GM12864 (cell line): ENCODE measurements at regions not wholly inside any gene's neighbourhood (a gene's known extent, or its start where the extent isn't known, plus 50 kb on each side); places are given as distances from the start of the nearest gene placed in this dataset.

Experiments
- DNase-seq: peaks from one replicate; pipeline ENCODE4 v3.0.0-alpha.2; 2011; ENCODE audit warnings: low read depth
- H3K4me3 ChIP-seq: 2 replicates; pipeline ENCODE4 v1.5.1; 2011; ENCODE audit warnings: mild to moderate bottlenecking, low read depth, low read length, control low read depth
- TF ChIP-seq, protein P1 (sequence below): IDR thresholded peaks from 2 replicates; pipeline ENCODE4 v1.5.1; 2011; ENCODE audit warnings: low read depth, mild to moderate bottlenecking, moderate library complexity, low read length, control low read depth, inconsistent platforms; ENCODE audit errors: missing control alignments

GRCh38 chr5:3177338-3177737 lies 418.3 kb upstream of the IRX1 start:
- TF ChIP-seq, protein P1, sequence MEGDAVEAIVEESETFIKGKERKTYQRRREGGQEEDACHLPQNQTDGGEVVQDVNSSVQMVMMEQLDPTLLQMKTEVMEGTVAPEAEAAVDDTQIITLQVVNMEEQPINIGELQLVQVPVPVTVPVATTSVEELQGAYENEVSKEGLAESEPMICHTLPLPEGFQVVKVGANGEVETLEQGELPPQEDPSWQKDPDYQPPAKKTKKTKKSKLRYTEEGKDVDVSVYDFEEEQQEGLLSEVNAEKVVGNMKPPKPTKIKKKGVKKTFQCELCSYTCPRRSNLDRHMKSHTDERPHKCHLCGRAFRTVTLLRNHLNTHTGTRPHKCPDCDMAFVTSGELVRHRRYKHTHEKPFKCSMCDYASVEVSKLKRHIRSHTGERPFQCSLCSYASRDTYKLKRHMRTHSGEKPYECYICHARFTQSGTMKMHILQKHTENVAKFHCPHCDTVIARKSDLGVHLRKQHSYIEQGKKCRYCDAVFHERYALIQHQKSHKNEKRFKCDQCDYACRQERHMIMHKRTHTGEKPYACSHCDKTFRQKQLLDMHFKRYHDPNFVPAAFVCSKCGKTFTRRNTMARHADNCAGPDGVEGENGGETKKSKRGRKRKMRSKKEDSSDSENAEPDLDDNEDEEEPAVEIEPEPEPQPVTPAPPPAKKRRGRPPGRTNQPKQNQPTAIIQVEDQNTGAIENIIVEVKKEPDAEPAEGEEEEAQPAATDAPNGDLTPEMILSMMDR = no peak
- no peak for DNase-seq
- no peak overlapping the region for H3K4me3 ChIP-seq

DNA sequence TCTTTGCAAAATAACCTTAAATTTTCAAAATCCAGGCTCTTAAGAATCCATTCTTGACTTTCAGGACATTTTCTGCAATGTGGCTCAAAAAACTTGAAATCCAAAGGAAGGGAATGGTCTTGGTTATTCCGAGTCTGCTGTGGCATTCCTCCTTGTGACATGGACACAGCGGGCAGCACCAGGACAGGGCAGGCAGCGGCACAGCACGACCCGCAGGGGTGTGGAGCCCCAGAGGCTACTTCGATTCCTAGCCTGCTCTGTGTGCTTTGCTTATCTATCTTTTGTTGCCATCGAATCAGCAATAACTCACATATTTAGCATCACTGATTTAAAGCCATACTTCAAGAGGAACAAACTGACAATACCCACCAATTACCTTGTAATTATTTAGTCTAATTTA lies 420.2 kb upstream of the IRX1 start:
- H3K4me3 ChIP-seq = no peak overlapping the region
- TF ChIP-seq, protein P1 = no peak
- DNase-seq = no peak

DNA sequence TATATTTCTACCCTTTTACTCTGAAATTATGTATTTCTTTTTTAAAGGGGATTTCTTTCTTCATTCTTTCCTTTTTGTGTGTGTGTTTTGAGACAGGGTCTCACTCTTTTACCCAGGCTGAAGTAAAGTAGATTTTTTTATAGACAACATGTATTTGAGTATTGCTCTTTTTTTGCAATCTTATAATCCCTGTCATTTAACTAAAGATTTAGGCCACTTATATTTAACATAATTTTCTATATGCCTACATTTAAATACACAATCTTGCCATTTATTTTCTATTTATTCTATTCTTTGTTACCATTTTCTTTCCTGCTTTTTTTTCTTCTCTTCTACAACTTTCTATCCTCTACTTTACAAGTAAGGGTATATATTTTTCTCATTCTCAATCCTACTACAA lies 416.0 kb upstream of the IRX2 start:
- no peak for DNase-seq
- no peak overlapping the region for H3K4me3 ChIP-seq
- TF ChIP-seq, protein P1 = no peak

DNA sequence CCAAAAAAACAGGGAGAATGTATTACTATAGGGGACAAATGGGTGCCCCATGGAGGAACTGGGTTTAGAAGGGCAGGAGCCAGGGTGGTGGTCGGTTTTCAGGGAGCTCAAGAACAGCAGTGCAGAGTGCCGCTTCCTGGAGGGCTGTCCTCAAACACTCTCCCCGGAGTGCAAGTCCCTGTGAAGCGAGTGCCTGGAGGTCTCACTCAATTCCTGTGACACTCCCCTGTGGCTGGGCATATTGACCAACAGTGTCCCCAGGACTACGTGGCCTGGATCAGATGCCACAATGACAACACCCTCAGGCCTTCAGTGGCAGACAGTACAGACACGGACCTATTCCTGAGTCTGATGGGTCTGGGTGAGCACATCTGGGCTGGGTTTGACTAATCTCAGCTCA lies 412.1 kb upstream of the IRX2 start:
- TF ChIP-seq, protein P1 = no peak
- H3K4me3 ChIP-seq = no peak overlapping the region
- no peak for DNase-seq

DNA sequence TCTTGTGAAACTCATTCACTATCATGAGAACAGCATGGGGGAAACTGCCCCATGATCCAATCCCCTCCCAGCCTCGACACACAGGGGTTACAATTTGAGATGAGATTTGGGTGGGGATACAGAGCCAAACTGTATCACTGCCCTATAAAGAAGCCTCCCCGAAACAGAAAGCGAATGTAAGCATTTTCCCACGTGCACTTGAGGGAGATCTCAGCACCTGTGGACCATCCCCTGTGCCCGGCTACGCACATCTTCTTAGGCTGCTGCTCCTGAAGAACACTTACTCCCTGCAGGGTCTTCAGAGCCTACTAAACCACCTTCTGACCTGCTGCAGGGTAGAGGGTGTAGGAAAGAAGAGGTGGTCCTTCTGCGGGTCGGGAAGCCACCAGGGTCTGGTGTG lies 410.2 kb upstream of the IRX2 start:
- H3K4me3 ChIP-seq = no peak overlapping the region
- TF ChIP-seq, protein P1 = no peak
- DNase-seq = no peak

DNA sequence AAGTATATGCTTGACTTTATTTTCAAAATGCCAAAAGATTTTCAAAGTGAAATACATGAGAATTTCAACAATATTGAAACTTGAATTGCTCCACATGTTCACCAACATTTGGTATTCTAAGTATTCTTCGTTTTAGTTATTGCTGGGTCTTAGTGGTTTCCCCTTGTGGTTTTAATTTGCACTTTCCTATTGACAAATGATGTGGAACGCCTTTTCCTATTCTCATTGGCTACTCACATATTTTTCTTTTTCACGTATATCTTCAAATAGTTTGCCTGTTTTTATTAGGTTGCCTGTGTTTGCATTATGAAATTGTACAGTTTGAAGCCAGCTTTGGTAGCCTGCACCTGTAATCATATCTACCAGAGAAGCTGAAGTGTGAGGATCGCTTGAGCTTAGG lies 405.7 kb upstream of the IRX2 start:
- H3K4me3 ChIP-seq = no peak overlapping the region
- TF ChIP-seq, protein P1 = no peak
- DNase-seq = no peak

DNA sequence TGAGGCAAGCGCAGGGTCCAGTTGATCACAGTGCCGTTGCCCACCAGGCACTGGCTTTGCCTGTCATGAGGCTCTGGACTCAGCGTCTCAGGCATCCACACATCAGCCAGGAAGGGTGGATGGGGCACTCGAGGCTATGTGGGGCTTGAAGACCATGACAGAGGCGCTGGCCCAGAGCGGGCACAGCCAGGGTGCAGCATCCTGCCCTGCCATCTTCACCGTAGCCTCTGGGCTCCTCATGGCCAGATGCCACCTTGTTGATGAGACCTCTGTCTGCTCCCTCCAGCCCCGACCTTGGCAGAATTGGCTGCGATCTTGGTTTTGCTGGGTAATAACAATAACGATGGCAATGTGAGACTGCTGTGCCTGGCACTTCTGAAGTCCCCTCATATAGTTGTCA lies 404.2 kb upstream of the IRX2 start:
- no peak for DNase-seq
- H3K4me3 ChIP-seq = no peak overlapping the region
- TF ChIP-seq, protein P1 = no peak
